Hepatocyte (in vitro differentiated cells): ENCODE measurements at regions not wholly inside any gene's neighbourhood (a gene's known extent, or its start where the extent isn't known, plus 50 kb on each side); places are given as distances from the start of the nearest gene placed in this dataset.

ENCODE experiments used
- EZH2phosphoT487 ChIP-seq: fragments of 200-600 bp; sonication (generic); IDR thresholded peaks from one replicate; pipeline ENCODE4 v1.6.1; 2018; ENCODE audit warnings: antibody characterized with exemption, mild to moderate bottlenecking, low read depth, moderate library complexity; ENCODE audit not compliant: unreplicated experiment, severe bottlenecking
- TF ChIP-seq, protein P1 (sequence below): fragments of 200-600 bp; sonication (generic); IDR thresholded peaks from 2 replicates; pipeline ENCODE4 v1.5.1; 2016; ENCODE audit warnings: antibody characterized with exemption, mild to moderate bottlenecking; ENCODE audit not compliant: poor library complexity

DNA sequence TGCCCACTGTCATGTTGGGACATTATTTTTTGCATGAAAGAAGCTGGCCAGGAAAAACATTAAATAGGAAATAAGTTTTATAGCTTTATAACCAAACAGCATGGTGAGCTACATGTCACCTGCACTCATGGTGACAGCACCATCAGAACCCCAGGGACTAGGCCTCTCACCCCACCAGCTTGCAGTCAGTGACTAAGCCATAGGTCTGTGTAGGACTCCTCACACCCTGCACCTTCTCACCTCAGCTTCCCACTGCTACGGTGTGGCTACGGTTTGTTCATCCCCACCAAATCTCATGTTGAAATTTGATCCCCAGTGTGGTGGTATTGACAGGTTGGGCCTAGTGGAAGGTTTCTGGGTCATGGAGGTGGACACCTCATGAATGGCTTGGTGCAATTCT lies 161.3 kb upstream of the VIPR2 start:
- TF ChIP-seq, protein P1, sequence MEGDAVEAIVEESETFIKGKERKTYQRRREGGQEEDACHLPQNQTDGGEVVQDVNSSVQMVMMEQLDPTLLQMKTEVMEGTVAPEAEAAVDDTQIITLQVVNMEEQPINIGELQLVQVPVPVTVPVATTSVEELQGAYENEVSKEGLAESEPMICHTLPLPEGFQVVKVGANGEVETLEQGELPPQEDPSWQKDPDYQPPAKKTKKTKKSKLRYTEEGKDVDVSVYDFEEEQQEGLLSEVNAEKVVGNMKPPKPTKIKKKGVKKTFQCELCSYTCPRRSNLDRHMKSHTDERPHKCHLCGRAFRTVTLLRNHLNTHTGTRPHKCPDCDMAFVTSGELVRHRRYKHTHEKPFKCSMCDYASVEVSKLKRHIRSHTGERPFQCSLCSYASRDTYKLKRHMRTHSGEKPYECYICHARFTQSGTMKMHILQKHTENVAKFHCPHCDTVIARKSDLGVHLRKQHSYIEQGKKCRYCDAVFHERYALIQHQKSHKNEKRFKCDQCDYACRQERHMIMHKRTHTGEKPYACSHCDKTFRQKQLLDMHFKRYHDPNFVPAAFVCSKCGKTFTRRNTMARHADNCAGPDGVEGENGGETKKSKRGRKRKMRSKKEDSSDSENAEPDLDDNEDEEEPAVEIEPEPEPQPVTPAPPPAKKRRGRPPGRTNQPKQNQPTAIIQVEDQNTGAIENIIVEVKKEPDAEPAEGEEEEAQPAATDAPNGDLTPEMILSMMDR: no peak
- TF ChIP-seq EZH2phosphoT487: no peak
